ENCODE measurements at regions not wholly inside any gene's neighbourhood (a gene's known extent, or its start where the extent isn't known, plus 50 kb on each side); places are given as distances from the start of the nearest gene placed in this dataset.
A peak's percentile ranks its signal among the peaks of the same experiment; 100 is the strongest.
"Not testable (repeated sequence)": the region's sequence is repeated elsewhere in the genome, so short reads cannot be mapped to it uniquely, and the experiment has no call there.

DNA sequence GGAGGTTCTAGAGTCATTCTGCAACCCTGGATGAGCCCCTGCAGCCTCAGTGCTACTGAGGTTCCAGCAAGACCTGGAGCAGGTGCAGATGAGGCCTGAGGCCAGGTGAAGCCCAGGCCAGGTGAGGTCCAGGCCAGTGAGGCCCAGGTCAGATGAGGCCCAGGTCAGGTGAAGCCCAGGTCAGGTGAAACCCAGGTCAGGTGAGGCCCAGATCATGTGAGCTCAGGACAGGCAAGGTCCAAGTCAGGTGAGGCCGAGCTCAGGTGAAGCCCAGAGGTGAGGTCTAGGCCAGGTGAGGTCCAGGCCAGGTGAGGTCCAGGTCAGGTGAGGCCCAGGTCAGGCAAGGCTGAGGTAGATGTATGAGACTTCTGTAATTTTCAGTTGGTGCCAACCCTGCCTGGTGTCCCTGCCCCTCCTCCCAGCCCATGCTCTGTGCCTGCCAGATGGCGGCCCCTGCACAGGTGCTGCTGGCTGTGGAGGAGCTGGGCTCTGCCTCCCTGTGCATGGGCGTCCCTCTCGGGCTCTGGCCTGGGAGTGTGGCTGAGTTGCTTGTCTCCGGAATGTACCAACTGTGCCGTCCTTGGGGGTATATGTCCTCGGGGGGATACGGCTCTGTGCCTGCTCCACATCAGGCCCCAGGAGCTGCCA lies 388.5 kb downstream of the TMEM121 start:
- Histone ChIP-seq H3K9me3 (replicated peaks) (peaks cover 15% of the 10 kb centered on the region), H3K4me1 (no peaks in the 10 kb centered on the region), H3K4me3 (no peak overlapping the region), H3K36me3 (no peaks in the 10 kb centered on the region), H3K27ac (replicated peaks) (no peak overlapping the region), H3K27me3 (ENCODE audit: low read depth) (peaks cover 7% of the 10 kb centered on the region)
- TF ChIP-seq, protein P1, sequence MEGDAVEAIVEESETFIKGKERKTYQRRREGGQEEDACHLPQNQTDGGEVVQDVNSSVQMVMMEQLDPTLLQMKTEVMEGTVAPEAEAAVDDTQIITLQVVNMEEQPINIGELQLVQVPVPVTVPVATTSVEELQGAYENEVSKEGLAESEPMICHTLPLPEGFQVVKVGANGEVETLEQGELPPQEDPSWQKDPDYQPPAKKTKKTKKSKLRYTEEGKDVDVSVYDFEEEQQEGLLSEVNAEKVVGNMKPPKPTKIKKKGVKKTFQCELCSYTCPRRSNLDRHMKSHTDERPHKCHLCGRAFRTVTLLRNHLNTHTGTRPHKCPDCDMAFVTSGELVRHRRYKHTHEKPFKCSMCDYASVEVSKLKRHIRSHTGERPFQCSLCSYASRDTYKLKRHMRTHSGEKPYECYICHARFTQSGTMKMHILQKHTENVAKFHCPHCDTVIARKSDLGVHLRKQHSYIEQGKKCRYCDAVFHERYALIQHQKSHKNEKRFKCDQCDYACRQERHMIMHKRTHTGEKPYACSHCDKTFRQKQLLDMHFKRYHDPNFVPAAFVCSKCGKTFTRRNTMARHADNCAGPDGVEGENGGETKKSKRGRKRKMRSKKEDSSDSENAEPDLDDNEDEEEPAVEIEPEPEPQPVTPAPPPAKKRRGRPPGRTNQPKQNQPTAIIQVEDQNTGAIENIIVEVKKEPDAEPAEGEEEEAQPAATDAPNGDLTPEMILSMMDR (IDR thresholded peaks at IDR 0.05; ENCODE audit: borderline replicate concordance), result no peak
- DNase-seq, result peak; percentile 2
- intact Hi-C loops (cut with micrococcal nuclease), result no loop called here

DNA sequence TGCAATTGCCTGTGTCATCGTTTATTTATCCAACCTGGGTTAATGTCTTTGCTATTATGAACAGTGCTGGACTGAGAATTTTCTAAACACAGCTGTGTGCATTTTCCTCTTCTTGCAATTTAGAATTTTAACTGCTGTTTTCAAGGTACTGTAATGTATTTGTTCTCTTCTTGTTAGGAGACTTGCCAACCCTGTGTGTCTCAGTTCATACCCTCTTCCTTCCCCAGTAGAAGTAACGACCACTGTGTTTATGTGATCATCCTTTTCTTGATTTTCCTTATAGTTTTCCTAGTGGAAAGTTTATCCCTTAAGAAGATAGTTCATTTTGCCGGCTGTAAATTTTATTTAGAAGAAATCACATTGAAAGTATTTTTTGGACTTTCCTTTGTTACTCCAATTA lies 389.2 kb downstream of the TMEM121 start:
- DNase-seq; H3K27ac ChIP-seq (replicated peaks); H3K4me1 ChIP-seq; intact Hi-C loops (cut with micrococcal nuclease); H3K4me3 ChIP-seq; H3K27me3 ChIP-seq (ENCODE audit: low read depth); H3K36me3 ChIP-seq: not testable (repeated sequence)
- H3K9me3 ChIP-seq (replicated peaks), result peaks cover 15% of the 10 kb centered on the region

DNA sequence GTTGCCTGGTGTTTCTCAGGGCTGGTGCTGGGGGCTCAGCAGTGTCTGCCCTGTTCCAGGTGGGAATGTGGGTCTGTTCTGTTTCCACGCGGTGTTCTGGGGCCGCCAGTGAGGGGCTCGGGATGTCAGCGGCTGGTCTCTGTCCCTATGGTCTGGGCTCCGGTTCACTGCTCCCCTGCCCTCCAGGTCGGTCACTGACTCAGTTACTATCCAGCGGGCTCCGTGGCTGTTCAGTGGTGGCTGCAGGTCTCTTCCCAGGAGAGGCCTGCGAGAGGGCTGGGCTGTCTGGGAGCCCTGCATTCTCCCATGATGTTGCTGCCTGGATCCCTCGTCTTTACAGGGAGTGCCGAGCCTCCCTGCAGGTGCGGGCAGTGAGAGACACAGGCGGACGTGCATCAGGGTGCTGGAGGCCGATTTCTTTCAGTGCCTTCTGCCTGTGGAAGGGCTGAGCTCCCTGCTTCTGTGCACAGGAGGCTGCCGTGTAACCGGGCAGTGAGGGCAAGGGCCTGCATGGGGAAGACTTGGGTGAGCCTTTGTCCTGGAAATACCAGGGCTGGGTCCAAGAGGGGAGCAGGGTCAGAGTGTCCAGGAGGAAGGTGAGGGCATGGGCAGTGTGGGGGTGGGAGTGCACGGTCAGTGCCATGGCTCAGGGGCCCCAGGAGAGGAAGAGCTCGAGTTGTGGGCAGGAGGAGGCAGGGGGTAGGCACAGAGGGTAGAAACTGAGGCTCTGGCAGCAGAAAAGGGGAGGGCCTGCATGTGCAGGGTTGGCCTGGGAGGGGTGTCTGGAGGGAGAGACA lies 391.0 kb downstream of the TMEM121 start:
- intact Hi-C loops (cut with micrococcal nuclease); H3K36me3 ChIP-seq; H3K27me3 ChIP-seq (ENCODE audit: low read depth); H3K4me1 ChIP-seq; H3K4me3 ChIP-seq; H3K27ac ChIP-seq (replicated peaks): not testable (repeated sequence)
- peaks cover 21% of the 10 kb centered on the region for H3K9me3 ChIP-seq (replicated peaks)
- DNase-seq, result peak; percentile 4

DNA sequence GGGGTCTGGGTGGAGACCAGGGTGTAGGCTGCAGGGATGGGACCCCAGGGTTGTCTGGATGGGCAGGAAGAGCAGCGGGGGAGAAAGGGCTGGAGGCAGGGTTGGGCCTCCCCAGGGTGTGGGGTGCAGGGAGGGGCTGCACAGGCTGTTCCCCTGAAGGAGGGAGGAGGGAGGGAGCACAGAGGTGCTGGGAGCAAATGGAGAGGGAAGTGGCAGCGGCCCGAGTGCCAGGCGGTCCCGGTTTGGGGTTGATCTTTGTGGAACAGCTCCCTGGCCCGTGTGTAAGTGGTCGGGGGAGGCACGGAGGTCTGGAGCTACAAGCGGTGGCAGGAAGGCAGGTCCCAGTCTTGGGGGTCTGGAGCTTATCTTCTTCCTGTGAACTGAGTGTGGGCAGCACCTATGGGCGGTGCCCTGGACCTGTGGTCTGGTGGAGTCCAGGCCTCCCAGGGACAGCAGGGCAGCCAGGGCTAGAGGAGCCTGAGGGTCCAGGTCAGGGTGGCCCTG lies 391.6 kb downstream of the TMEM121 start:
- Histone ChIP-seq H3K4me1 (no peaks in the 10 kb centered on the region), H3K36me3 (no peaks in the 10 kb centered on the region), H3K4me3 (no peak overlapping the region), H3K27me3 (ENCODE audit: low read depth) (peaks cover 7% of the 10 kb centered on the region), H3K27ac (replicated peaks) (no peak overlapping the region), H3K9me3 (replicated peaks) (peaks cover 28% of the 10 kb centered on the region)
- DNase-seq, result peak; percentile 6
- intact Hi-C loops (cut with micrococcal nuclease), result no loop called here
- TF ChIP-seq, protein P1 (IDR thresholded peaks at IDR 0.05; ENCODE audit: borderline replicate concordance), result no peak

DNA sequence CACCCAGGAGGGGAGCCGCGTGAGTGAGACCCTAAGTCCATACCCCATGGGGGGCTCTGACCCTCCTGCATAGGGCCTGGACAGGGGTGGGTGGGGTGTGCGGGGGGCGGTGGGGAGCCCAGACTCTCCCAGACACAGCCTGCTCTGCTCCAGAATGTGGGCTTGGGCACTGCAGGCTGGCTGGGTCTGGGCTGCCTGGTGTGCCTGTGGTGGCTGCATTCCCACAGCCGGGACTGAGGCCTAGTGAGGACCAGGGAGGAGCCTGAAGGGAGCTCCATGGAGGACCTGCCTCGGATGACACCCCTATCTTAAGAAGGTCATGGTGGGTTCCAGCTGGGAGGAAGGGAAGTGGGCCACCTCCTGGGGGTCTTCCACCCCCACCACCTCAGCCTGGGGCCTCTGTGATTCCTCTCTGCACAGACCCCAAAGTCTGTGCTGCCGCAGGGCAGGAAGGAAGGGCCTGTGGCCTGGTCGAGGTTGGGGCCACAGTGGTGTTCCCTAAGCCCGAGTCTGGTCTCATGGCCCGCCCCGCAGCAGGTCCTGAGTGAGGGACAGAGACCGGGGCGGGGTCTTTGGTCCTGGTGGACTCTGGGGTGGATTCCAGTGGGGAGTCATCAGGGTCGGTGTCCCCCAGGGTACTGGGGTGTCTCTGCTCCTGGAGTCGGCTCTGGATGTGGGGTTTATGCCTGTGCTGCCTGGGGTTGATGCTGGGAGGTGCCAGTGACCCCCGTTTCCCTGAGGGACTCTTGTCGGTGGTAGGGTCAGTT lies 392.3 kb downstream of the TMEM121 start:
- DNase-seq, result peak; percentile 5
- intact Hi-C loops (cut with micrococcal nuclease), result no loop called here
- H3K27ac ChIP-seq (replicated peaks), result no peak overlapping the region
- no peak overlapping the region for H3K4me3 ChIP-seq
- TF ChIP-seq, protein P1 (IDR thresholded peaks at IDR 0.05; ENCODE audit: borderline replicate concordance), result no peak
- no peaks in the 10 kb centered on the region for H3K4me1 ChIP-seq
- H3K27me3 ChIP-seq (ENCODE audit: low read depth), result peaks cover 7% of the 10 kb centered on the region
- peaks cover 34% of the 10 kb centered on the region for H3K9me3 ChIP-seq (replicated peaks)
- no peaks in the 10 kb centered on the region for H3K36me3 ChIP-seq

DNA sequence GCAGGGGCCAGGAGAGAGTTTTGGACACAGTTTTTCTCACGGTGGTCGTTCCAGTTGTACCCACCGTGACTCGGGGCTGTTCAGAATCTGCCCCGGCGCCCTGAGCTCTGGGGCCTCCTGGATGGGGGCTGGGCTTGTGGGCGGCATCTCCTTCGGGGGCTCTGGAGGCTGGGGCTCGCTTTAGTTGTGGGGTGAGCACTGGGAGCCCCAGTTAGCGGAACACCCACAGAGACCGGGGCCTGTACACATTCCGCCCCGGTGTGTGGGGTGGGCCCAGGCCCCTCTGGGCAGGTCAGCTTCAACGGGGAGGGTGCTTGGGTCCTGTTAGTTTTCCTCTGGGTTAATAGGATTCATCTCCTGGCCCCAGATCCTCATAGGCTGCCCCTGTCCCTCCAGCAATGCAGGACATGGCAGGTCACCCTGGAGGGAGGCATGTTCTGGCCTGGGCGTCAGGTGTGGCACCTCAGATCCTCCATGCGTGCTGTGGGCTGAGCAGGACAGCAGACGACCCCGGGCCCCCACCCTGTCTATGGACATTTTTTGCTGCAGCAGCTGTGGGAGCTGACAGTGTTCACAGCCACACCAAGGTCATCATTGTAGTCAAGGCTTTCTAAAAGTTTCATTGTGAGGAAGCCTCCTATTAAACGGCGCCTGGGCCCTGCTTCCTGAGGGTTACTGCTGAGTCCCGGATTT lies 393.2 kb downstream of the TMEM121 start:
- intact Hi-C loops (cut with micrococcal nuclease), result no loop called here
- peaks cover 7% of the 10 kb centered on the region for H3K27me3 ChIP-seq (ENCODE audit: low read depth)
- no peaks in the 10 kb centered on the region for H3K36me3 ChIP-seq
- no peak overlapping the region for H3K4me3 ChIP-seq
- H3K27ac ChIP-seq (replicated peaks), result no peak overlapping the region
- TF ChIP-seq, protein P1 (IDR thresholded peaks at IDR 0.05; ENCODE audit: borderline replicate concordance), result no peak
- peaks cover 43% of the 10 kb centered on the region for H3K9me3 ChIP-seq (replicated peaks)
- peak; percentile 2 for DNase-seq
- H3K4me1 ChIP-seq, result no peaks in the 10 kb centered on the region

DNA sequence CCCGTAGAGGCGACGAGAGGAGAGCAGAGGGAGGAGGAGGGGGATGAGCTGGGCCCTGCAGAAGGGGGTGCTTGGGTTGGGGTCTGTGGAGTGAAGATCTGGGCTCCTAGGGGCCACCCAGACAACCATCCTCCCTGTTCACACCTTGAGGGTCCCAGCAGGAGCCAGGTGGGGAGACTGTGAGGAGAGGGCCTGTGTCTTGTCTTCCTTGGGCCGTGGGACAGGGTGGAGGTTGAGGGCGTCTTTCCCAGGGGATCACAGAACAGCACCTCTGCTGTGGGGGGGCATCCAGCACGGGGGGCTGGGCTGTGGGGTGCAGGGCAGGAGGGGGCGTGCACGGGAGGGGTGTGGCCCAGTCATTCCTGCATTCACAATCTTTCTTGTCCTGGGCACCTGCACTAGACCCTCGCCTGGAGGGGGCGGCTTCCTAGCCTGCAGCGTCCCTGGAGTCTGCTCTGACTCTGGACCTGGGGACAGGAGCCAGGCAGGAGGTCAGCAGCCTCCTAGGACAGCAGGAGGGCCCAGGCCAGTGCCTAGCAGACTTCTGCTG lies 393.8 kb downstream of the TMEM121 start:
- peak; percentile 9 for DNase-seq
- H3K36me3 ChIP-seq; intact Hi-C loops (cut with micrococcal nuclease); H3K4me1 ChIP-seq; H3K27me3 ChIP-seq (ENCODE audit: low read depth); H3K4me3 ChIP-seq; H3K27ac ChIP-seq (replicated peaks): not testable (repeated sequence)
- H3K9me3 ChIP-seq (replicated peaks), result peaks cover 44% of the 10 kb centered on the region
